CD4-positive, alpha-beta T cell (primary cell): ENCODE measurements at regions not wholly inside any gene's neighbourhood (a gene's known extent, or its start where the extent isn't known, plus 50 kb on each side); places are given as distances from the start of the nearest gene placed in this dataset.

Experiments
- ATAC-seq: fragments of 200-7000 bp; cut with Tn5 transposase; one replicate; pipeline ENCODE4 v1.10.0; 2022; ENCODE audit warnings: mild to moderate bottlenecking; ENCODE audit not compliant: poor library complexity
- CTCF ChIA-PET: fragments of 350-600 bp; sonication (Branson Sonifier 250); formaldehyde crosslinking; loops from one replicate; lab custom pipeline; 2021; ENCODE audit warnings: antibody characterized with exemption, inconsistent platforms; lab: Charles Lee
- POLR2A ChIA-PET: fragments of 350-600 bp; sonication (Branson Sonifier 250); formaldehyde crosslinking; loops from one replicate; lab custom pipeline; 2021; ENCODE audit warnings: antibody characterized with exemption, inconsistent platforms; lab: Charles Lee
- DNase-seq, 14 experiments: peaks; one replicate each; pipeline ENCODE4 v3.0.0-alpha.2; 2013 to 2020; ENCODE audit warnings: mixed read lengths in 2 of 14
- H3K27ac ChIP-seq, 2 donors: one replicate each; pipeline versions ENCODE4 v1.5.1 to v1.7.0; 2013; ENCODE audit warnings: low read length in 2 of 2, low read depth in 1 of 2, mild to moderate bottlenecking in 1 of 2
- H3K27me3 ChIP-seq, 2 experiments: 1 replicate in 1 of 2; 2 replicates in 1 of 2; pipeline versions ENCODE4 v1.6.1 to v1.7.0; 2013; ENCODE audit warnings: low read length in 2 of 2, control low read depth in 1 of 2, mild to moderate bottlenecking in 1 of 2, moderate library complexity in 1 of 2; ENCODE audit not compliant: insufficient read depth in 2 of 2, control insufficient read depth in 1 of 2
- H3K36me3 ChIP-seq: one replicate; pipeline ENCODE4 v1.6.1; 2013; ENCODE audit warnings: low read length, control low read depth; ENCODE audit not compliant: insufficient read depth
- H3K4me1 ChIP-seq: one replicate; pipeline ENCODE4 v1.6.1; 2013; ENCODE audit warnings: low read length, control low read depth; ENCODE audit not compliant: insufficient read depth
- H3K4me3 ChIP-seq: one replicate; pipeline ENCODE4 v1.5.1; 2013; ENCODE audit warnings: mild to moderate bottlenecking, low read length, moderate library complexity
- H3K9me3 ChIP-seq, 2 experiments: 1 replicate in 1 of 2; 2 replicates in 1 of 2; pipeline versions ENCODE4 v1.6.1 to v1.7.0; 2013; ENCODE audit warnings: low read length in 2 of 2, mild to moderate bottlenecking in 2 of 2, control low read depth in 1 of 2, moderate library complexity in 1 of 2; ENCODE audit not compliant: control insufficient read depth in 1 of 2, insufficient read depth in 1 of 2
- H3K27ac Mint-ChIP-seq: one replicate; pipeline ENCODE4 v1.8.0; 2020; ENCODE audit warnings: mixed read lengths
- H3K27me3 Mint-ChIP-seq: one replicate; pipeline ENCODE4 v1.8.0; 2021; ENCODE audit warnings: mixed read lengths
- H3K36me3 Mint-ChIP-seq: one replicate; pipeline ENCODE4 v1.8.0; 2021; ENCODE audit warnings: low read depth, mixed read lengths
- H3K4me1 Mint-ChIP-seq: one replicate; pipeline ENCODE4 v1.8.0; 2021; ENCODE audit warnings: low read depth, mixed read lengths
- H3K4me3 Mint-ChIP-seq: one replicate; pipeline ENCODE4 v1.8.0; 2020; ENCODE audit warnings: mild to moderate bottlenecking, mixed read lengths
- H3K9me3 Mint-ChIP-seq: one replicate; pipeline ENCODE4 v1.8.0; 2020; ENCODE audit warnings: mixed read lengths
- CTCF ChIP-seq: fragments of 200-600 bp; IDR thresholded peaks from one replicate; pipeline ENCODE4 v1.8.0; 2022; ENCODE audit warnings: antibody characterized with exemption, mild to moderate bottlenecking
- intact Hi-C, 2 experiments: fragments of 100-400 bp; cut with DNase I in 1 of 2; cut with micrococcal nuclease in 1 of 2; formaldehyde crosslinking; loops; one replicate each; pipeline versions ENCODE4 v1.15.1 to v1.9.0; 2023 to 2025; cut with DNase I, micrococcal nuclease

DNA sequence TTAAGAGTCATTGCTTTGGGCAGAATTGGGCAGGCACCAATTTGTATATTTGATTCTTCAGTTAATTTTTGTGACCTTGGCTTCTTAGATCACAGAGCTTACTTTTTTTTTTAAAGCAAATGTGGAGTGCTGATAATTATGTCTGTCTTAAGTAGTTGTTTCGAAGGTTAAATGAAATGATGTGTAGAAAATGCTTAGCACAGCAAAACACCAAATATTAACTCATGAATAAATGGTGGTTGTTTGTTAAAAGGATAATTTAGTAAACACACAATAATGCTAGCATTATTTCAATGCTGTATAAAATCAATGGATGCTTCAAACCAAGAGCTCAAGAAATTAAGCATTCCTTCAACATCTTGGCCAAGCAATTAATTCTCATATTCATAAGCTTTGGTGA lies 143.4 kb downstream of the LPIN1 start:
- H3K27ac ChIP-seq, result no peak overlapping the region
- H3K9me3 ChIP-seq, result peaks cover 5 to 22% of the 10 kb centered on the region in 2 experiments
- H3K36me3 Mint-ChIP-seq, result peaks cover 13% of the 10 kb centered on the region
- intact Hi-C loops, result no loop called here
- no peak overlapping the region for H3K27ac Mint-ChIP-seq
- H3K4me3 Mint-ChIP-seq, result no peak overlapping the region
- ChIA-PET CTCF (no interaction called here), POLR2A (no interaction called here)
- DNase-seq, result no peak
- no peaks in the 10 kb centered on the region for H3K4me1 Mint-ChIP-seq
- no peak overlapping the region for H3K4me3 ChIP-seq
- no peak for TF ChIP-seq CTCF
- no peaks in the 10 kb centered on the region for H3K27me3 Mint-ChIP-seq
- no peaks in the 10 kb centered on the region for H3K27me3 ChIP-seq
- no peaks in the 10 kb centered on the region for H3K36me3 ChIP-seq
- no peak for ATAC-seq
- peaks cover 8% of the 10 kb centered on the region for H3K9me3 Mint-ChIP-seq
- H3K4me1 ChIP-seq, result no peaks in the 10 kb centered on the region

- no peak for DNase-seq
- Histone ChIP-seq H3K4me3 (no peak overlapping the region), H3K4me1 (no peaks in the 10 kb centered on the region), H3K27ac (no peak overlapping the region), H3K9me3 (peaks cover 5 to 22% of the 10 kb centered on the region in 2 experiments), H3K36me3 (no peaks in the 10 kb centered on the region), H3K27me3 (no peaks in the 10 kb centered on the region)
- POLR2A ChIA-PET, result no interaction called here
- no peak overlapping the region for H3K4me3 Mint-ChIP-seq
- peaks cover 13% of the 10 kb centered on the region for H3K36me3 Mint-ChIP-seq
- no peak overlapping the region for H3K27ac Mint-ChIP-seq
- CTCF ChIA-PET, result no interaction called here
- H3K4me1 Mint-ChIP-seq, result no peaks in the 10 kb centered on the region
- TF ChIP-seq CTCF, result no peak
- peaks cover 8% of the 10 kb centered on the region for H3K9me3 Mint-ChIP-seq
- no peak for ATAC-seq
- intact Hi-C loops, result no loop called here
- no peaks in the 10 kb centered on the region for H3K27me3 Mint-ChIP-seq
Observed at GRCh38 chr2:11891028-11891427, 144.6 kb downstream of the LPIN1 start.

GRCh38 chr2:11891671-11892440 lies 145.4 kb downstream of the LPIN1 start:
- ChIA-PET POLR2A (no interaction called here), CTCF (no interaction called here)
- TF ChIP-seq CTCF, result no peak
- H3K4me1 ChIP-seq, result no peaks in the 10 kb centered on the region
- H3K27me3 ChIP-seq, result no peaks in the 10 kb centered on the region
- H3K9me3 ChIP-seq, result peaks cover 5 to 22% of the 10 kb centered on the region in 2 experiments
- Mint-ChIP-seq H3K27me3 (no peaks in the 10 kb centered on the region), H3K4me3 (no peak overlapping the region), H3K9me3 (peaks cover 8% of the 10 kb centered on the region), H3K36me3 (peaks cover 13% of the 10 kb centered on the region), H3K4me1 (no peaks in the 10 kb centered on the region), H3K27ac (no peak overlapping the region)
- no peaks in the 10 kb centered on the region for H3K36me3 ChIP-seq
- ATAC-seq, result no peak
- DNase-seq, result no peak
- intact Hi-C loops, result no loop called here
- no peak overlapping the region for H3K27ac ChIP-seq
- H3K4me3 ChIP-seq, result no peak overlapping the region
